HEK293 (cell line): ENCODE measurements at regions not wholly inside any gene's neighbourhood (a gene's known extent, or its start where the extent isn't known, plus 50 kb on each side); places are given as distances from the start of the nearest gene placed in this dataset.

Source experiments
- CTCF ChIA-PET: fragments of 350-600 bp; formaldehyde crosslinking; extraction: SDS; loops from one replicate; lab custom pipeline; 2021; ENCODE audit warnings: antibody characterized with exemption; lab: Yijun Ruan, JAX
- POLR2A ChIA-PET: fragments of 300-600 bp; formaldehyde crosslinking; extraction: SDS; loops from one replicate; lab custom pipeline; 2020; ENCODE audit warnings: antibody characterized with exemption, inconsistent platforms; lab: Yijun Ruan, JAX
- H3K27ac ChIP-seq: fragments of 200-500 bp; sonication (Bioruptor generic); 2 replicates; pipeline ENCODE4 v1.5.1; 2014; ENCODE audit warnings: low read depth, low read length, control low read depth, inconsistent platforms; ENCODE audit errors: extremely low read depth
- H3K36me3 ChIP-seq, 2 experiments: fragments of 200-500 bp in 1 of 2; sonication (Bioruptor generic) in 1 of 2; 1 replicate in 1 of 2; 2 replicates in 1 of 2; pipeline ENCODE4 v1.5.1; 2014 to 2017; ENCODE audit warnings: inconsistent platforms in 2 of 2, low read length in 2 of 2; ENCODE audit not compliant: control insufficient read depth in 2 of 2, insufficient read depth in 1 of 2
- H3K4me1 ChIP-seq: fragments of 200-500 bp; sonication (Bioruptor generic); 2 replicates; pipeline ENCODE4 v1.5.1; 2014; ENCODE audit warnings: mild to moderate bottlenecking, low read length, inconsistent platforms; ENCODE audit not compliant: control insufficient read depth, insufficient read depth
- H3K4me3 ChIP-seq: 2 replicates; pipeline ENCODE4 v1.5.1; 2011; ENCODE audit warnings: low read depth, mild to moderate bottlenecking, control low read depth, low read length, moderate library complexity
- H3K9me3 ChIP-seq: fragments of 200-500 bp; sonication (Bioruptor generic); 2 replicates; pipeline ENCODE4 v1.5.1; 2014; ENCODE audit warnings: low read depth, low read length, inconsistent platforms; ENCODE audit not compliant: control insufficient read depth, insufficient read depth
- KLF16 ChIP-seq: fragments of 450-650 bp; formaldehyde crosslinking; IDR thresholded peaks from 2 replicates; pipeline ENCODE4 v1.5.1; 2017; ENCODE audit warnings: missing biosample characterization, missing genetic modification characterization
- WT1 ChIP-seq: fragments of 450-650 bp; formaldehyde crosslinking; IDR thresholded peaks from 2 replicates; pipeline ENCODE4 v1.5.1; 2016; ENCODE audit warnings: missing biosample characterization, missing genetic modification characterization
- ZBTB1 ChIP-seq: fragments of 450-650 bp; formaldehyde crosslinking; IDR thresholded peaks from 2 replicates; pipeline ENCODE4 v1.5.1; 2016; ENCODE audit warnings: missing biosample characterization, missing genetic modification characterization
- ZFP41 ChIP-seq: fragments of 450-650 bp; formaldehyde crosslinking; IDR thresholded peaks from 2 replicates; pipeline ENCODE4 v1.5.1; 2016; ENCODE audit warnings: missing biosample characterization, missing genetic modification characterization, borderline replicate concordance
- ZNF132 ChIP-seq: fragments of 450-650 bp; formaldehyde crosslinking; IDR thresholded peaks from 2 replicates; pipeline ENCODE4 v1.5.1; 2017; ENCODE audit warnings: missing biosample characterization, missing genetic modification characterization, borderline replicate concordance
- ZNF169 ChIP-seq: fragments of 450-650 bp; formaldehyde crosslinking; IDR thresholded peaks from 2 replicates; pipeline ENCODE4 v1.5.1; 2016; ENCODE audit warnings: missing biosample characterization, missing genetic modification characterization
- ZNF221 ChIP-seq: fragments of 450-650 bp; formaldehyde crosslinking; IDR thresholded peaks from 2 replicates; pipeline ENCODE4 v1.5.1; 2017; ENCODE audit warnings: missing biosample characterization, missing genetic modification characterization, borderline replicate concordance
- ZNF223 ChIP-seq: fragments of 450-650 bp; formaldehyde crosslinking; IDR thresholded peaks from 2 replicates; pipeline ENCODE4 v1.5.1; 2016; ENCODE audit warnings: missing biosample characterization, missing genetic modification characterization
- ZNF266 ChIP-seq: fragments of 450-650 bp; formaldehyde crosslinking; IDR thresholded peaks from 2 replicates; pipeline ENCODE4 v1.5.1; 2016; ENCODE audit warnings: missing biosample characterization, missing genetic modification characterization, low read depth
- ZNF416 ChIP-seq: fragments of 450-650 bp; formaldehyde crosslinking; IDR thresholded peaks from 2 replicates; pipeline ENCODE4 v1.5.1; 2016; ENCODE audit warnings: missing biosample characterization, missing genetic modification characterization
- ZNF555 ChIP-seq: fragments of 450-650 bp; formaldehyde crosslinking; conservative IDR thresholded peaks from 2 replicates; pipeline ENCODE4 v1.5.1; 2017; ENCODE audit warnings: missing biosample characterization, mild to moderate bottlenecking, missing genetic modification characterization, inconsistent platforms
- ZNF600 ChIP-seq: fragments of 450-650 bp; formaldehyde crosslinking; IDR thresholded peaks from 2 replicates; pipeline ENCODE4 v1.5.1; 2016; ENCODE audit warnings: missing biosample characterization, missing genetic modification characterization
- ZNF654 ChIP-seq: fragments of 450-650 bp; formaldehyde crosslinking; IDR thresholded peaks from 2 replicates; pipeline ENCODE4 v1.5.1; 2016; ENCODE audit warnings: low read depth, missing biosample characterization, missing genetic modification characterization
- ZNF701 ChIP-seq: fragments of 450-650 bp; formaldehyde crosslinking; IDR thresholded peaks from 2 replicates; pipeline ENCODE4 v1.5.1; 2016; ENCODE audit warnings: missing biosample characterization, missing genetic modification characterization
- ZNF792 ChIP-seq: fragments of 450-650 bp; formaldehyde crosslinking; IDR thresholded peaks from 2 replicates; pipeline ENCODE4 v1.5.1; 2016; ENCODE audit warnings: missing biosample characterization, missing genetic modification characterization
- TF ChIP-seq, protein P1 (sequence below): fragments of 450-650 bp; formaldehyde crosslinking; IDR thresholded peaks from 2 replicates; pipeline ENCODE4 v1.5.1; 2016; ENCODE audit warnings: missing biosample characterization, missing genetic modification characterization, borderline replicate concordance
- TF ChIP-seq, protein P2 (sequence below): fragments of 450-650 bp; formaldehyde crosslinking; IDR thresholded peaks from 2 replicates; pipeline ENCODE4 v1.5.1; 2017; ENCODE audit warnings: missing biosample characterization, missing genetic modification characterization
- TF ChIP-seq, protein P3 (sequence below): fragments of 450-650 bp; formaldehyde crosslinking; IDR thresholded peaks from 2 replicates; pipeline ENCODE4 v1.5.1; 2016; ENCODE audit warnings: missing biosample characterization, missing genetic modification characterization
- TF ChIP-seq, protein P4 (sequence below): fragments of 450-650 bp; formaldehyde crosslinking; IDR thresholded peaks from 2 replicates; pipeline ENCODE4; 2016; ENCODE audit warnings: missing biosample characterization, missing genetic modification characterization
- TF ChIP-seq, protein P5 (sequence below): fragments of 450-650 bp; IDR thresholded peaks from 2 replicates; pipeline ENCODE4 v1.5.1; 2018; ENCODE audit warnings: missing biosample characterization, mild to moderate bottlenecking, missing genetic modification characterization
- TF ChIP-seq, protein P6 (sequence below): fragments of 450-650 bp; formaldehyde crosslinking; IDR thresholded peaks from 2 replicates; pipeline ENCODE4 v1.5.1; 2016; ENCODE audit warnings: missing biosample characterization, missing genetic modification characterization

DNA sequence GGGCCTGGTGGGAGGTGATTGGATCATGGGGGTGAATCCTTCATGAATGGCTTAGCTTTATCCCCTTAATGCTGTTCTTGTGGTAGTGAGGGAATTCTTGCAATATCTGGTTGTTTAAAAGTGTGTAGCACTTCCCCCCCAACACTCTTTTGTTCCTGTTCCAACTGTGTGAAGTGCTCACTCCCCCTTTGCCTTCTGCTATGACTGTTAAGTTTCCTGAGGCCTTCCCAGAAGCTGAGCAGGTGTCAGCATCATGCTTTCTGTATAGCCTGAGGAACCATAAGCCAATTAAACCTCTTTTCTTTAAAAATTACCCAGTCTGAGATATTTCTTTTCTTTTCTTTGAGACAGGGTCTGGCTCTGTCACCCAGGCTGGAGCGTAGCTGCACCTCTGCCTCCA, 139.4 kb downstream of the RNF152 start:
- Histone ChIP-seq H3K27ac (no peak overlapping the region), H3K36me3 (no peaks in the 10 kb centered on the region), H3K4me3 (no peak overlapping the region), H3K4me1 (no peaks in the 10 kb centered on the region), H3K9me3 (no peaks in the 10 kb centered on the region)
- TF ChIP-seq, protein P1, sequence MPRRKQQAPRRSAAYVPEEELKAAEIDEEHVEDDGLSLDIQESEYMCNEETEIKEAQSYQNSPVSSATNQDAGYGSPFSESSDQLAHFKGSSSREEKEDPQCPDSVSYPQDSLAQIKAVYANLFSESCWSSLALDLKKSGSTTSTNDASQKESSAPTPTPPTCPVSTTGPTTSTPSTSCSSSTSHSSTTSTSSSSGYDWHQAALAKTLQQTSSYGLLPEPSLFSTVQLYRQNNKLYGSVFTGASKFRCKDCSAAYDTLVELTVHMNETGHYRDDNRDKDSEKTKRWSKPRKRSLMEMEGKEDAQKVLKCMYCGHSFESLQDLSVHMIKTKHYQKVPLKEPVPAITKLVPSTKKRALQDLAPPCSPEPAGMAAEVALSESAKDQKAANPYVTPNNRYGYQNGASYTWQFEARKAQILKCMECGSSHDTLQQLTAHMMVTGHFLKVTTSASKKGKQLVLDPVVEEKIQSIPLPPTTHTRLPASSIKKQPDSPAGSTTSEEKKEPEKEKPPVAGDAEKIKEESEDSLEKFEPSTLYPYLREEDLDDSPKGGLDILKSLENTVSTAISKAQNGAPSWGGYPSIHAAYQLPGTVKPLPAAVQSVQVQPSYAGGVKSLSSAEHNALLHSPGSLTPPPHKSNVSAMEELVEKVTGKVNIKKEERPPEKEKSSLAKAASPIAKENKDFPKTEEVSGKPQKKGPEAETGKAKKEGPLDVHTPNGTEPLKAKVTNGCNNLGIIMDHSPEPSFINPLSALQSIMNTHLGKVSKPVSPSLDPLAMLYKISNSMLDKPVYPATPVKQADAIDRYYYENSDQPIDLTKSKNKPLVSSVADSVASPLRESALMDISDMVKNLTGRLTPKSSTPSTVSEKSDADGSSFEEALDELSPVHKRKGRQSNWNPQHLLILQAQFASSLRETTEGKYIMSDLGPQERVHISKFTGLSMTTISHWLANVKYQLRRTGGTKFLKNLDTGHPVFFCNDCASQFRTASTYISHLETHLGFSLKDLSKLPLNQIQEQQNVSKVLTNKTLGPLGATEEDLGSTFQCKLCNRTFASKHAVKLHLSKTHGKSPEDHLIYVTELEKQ (tag by site-specific recombination), result no peak
- TF ChIP-seq ZBTB1 (no peak), ZNF792 (tag by site-specific recombination) (no peak)
- ChIA-PET POLR2A (no interaction called here), CTCF (no interaction called here)

DNA sequence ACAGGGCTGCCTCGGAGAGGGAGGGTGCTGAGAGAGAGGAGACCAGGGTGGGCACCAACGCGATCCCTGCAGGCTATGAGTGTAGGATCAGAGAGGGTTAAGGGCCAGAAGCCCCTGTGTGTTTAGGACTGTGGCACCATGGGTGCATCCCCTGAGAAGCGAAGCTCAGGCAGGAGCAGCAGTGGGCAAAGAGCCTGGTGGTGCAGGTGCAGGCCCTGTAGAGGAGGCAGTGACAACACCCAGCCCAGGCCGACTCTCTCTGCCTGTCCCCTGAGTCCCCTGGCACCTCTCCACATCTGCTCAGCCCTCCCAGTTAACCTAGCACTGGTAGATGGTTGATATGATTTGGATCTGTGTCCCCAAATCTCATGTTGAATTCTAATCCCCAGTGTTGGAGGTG, 139.8 kb downstream of the RNF152 start:
- ChIA-PET POLR2A (no interaction called here), CTCF (no interaction called here)
- H3K27ac ChIP-seq, result no peak overlapping the region
- H3K36me3 ChIP-seq, result no peaks in the 10 kb centered on the region
- TF ChIP-seq WT1 (tag by site-specific recombination) (no peak), ZNF223 (tag by site-specific recombination) (no peak), ZFP41 (tag by site-specific recombination) (no peak), KLF16 (tag by site-specific recombination) (no peak), ZNF169 (no peak), ZNF600 (tag by site-specific recombination) (no peak), ZNF416 (tag by site-specific recombination) (no peak), ZNF266 (tag by site-specific recombination) (no peak)
- TF ChIP-seq, protein P2, sequence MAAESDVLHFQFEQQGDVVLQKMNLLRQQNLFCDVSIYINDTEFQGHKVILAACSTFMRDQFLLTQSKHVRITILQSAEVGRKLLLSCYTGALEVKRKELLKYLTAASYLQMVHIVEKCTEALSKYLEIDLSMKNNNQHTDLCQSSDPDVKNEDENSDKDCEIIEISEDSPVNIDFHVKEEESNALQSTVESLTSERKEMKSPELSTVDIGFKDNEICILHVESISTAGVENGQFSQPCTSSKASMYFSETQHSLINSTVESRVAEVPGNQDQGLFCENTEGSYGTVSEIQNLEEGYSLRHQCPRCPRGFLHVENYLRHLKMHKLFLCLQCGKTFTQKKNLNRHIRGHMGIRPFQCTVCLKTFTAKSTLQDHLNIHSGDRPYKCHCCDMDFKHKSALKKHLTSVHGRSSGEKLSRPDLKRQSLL (tag by site-specific recombination), result no peak
- TF ChIP-seq, protein P3, sequence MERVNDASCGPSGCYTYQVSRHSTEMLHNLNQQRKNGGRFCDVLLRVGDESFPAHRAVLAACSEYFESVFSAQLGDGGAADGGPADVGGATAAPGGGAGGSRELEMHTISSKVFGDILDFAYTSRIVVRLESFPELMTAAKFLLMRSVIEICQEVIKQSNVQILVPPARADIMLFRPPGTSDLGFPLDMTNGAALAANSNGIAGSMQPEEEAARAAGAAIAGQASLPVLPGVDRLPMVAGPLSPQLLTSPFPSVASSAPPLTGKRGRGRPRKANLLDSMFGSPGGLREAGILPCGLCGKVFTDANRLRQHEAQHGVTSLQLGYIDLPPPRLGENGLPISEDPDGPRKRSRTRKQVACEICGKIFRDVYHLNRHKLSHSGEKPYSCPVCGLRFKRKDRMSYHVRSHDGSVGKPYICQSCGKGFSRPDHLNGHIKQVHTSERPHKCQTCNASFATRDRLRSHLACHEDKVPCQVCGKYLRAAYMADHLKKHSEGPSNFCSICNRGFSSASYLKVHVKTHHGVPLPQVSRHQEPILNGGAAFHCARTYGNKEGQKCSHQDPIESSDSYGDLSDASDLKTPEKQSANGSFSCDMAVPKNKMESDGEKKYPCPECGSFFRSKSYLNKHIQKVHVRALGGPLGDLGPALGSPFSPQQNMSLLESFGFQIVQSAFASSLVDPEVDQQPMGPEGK (tag by site-specific recombination), result no peak
- H3K4me3 ChIP-seq, result no peak overlapping the region
- H3K9me3 ChIP-seq, result no peaks in the 10 kb centered on the region
- no peaks in the 10 kb centered on the region for H3K4me1 ChIP-seq

DNA sequence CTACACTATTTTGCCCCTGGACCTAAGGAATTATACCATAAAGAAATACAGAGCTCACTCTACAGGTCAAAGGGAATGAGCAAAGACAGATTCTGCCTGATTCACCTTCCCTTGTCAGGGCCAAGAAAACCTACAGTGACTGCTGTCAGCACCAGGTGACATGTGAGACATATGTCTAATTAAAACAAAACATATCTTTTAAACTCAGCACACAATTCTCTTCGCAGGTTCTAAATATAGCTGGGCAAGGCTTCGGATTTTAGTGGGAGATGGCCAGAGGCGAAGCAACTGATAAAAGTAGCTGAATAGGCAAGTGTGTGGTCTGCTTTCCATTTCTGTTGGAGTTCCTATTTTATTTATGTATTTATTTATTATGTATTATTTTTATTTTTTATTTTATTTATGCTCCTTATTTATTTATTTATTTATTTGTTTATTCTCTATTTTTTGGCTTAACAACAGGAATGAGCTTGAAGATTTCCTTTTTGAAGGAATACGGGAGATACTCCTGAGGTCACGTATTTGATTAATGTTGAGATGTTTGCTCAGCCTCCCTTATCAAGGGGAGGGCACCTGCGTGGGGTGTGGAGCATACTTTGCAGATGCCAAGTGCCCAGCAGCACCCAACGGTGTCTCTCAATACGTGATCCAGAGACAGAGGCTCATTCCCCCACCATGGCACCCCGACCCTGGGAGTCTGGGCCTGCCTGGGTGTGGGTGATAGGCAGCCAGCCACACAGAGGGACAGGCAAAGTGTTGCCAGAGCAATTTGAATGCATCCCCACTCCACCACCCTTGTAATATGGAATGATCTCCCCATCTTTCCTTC, 141.8 kb downstream of the RNF152 start:
- H3K9me3 ChIP-seq, result no peaks in the 10 kb centered on the region
- H3K27ac ChIP-seq, result no peak overlapping the region
- CTCF ChIA-PET, result no interaction called here
- H3K4me3 ChIP-seq, result no peak overlapping the region
- POLR2A ChIA-PET, result no interaction called here
- no peaks in the 10 kb centered on the region for H3K4me1 ChIP-seq
- no peaks in the 10 kb centered on the region for H3K36me3 ChIP-seq
- TF ChIP-seq ZNF555 (tag by site-specific recombination) (no peak), ZNF701 (tag by site-specific recombination) (no peak), ZNF654 (no peak), ZNF221 (tag by site-specific recombination) (no peak), ZNF132 (tag by site-specific recombination) (no peak)
- TF ChIP-seq, protein P4, sequence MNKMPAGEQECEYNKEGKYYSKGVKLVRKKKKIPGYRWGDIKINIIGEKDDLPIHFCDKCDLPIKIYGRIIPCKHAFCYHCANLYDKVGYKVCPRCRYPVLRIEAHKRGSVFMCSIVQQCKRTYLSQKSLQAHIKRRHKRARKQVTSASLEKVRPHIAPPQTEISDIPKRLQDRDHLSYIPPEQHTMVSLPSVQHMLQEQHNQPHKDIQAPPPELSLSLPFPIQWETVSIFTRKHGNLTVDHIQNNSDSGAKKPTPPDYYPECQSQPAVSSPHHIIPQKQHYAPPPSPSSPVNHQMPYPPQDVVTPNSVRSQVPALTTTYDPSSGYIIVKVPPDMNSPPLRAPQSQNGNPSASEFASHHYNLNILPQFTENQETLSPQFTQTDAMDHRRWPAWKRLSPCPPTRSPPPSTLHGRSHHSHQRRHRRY (tag by site-specific recombination), result no peak
- TF ChIP-seq, protein P5, sequence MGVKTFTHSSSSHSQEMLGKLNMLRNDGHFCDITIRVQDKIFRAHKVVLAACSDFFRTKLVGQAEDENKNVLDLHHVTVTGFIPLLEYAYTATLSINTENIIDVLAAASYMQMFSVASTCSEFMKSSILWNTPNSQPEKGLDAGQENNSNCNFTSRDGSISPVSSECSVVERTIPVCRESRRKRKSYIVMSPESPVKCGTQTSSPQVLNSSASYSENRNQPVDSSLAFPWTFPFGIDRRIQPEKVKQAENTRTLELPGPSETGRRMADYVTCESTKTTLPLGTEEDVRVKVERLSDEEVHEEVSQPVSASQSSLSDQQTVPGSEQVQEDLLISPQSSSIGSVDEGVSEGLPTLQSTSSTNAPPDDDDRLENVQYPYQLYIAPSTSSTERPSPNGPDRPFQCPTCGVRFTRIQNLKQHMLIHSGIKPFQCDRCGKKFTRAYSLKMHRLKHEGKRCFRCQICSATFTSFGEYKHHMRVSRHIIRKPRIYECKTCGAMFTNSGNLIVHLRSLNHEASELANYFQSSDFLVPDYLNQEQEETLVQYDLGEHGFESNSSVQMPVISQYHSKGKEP, result no peak
- TF ChIP-seq, protein P6, sequence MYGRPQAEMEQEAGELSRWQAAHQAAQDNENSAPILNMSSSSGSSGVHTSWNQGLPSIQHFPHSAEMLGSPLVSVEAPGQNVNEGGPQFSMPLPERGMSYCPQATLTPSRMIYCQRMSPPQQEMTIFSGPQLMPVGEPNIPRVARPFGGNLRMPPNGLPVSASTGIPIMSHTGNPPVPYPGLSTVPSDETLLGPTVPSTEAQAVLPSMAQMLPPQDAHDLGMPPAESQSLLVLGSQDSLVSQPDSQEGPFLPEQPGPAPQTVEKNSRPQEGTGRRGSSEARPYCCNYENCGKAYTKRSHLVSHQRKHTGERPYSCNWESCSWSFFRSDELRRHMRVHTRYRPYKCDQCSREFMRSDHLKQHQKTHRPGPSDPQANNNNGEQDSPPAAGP, result no peak
